H1 (cell line): ENCODE measurements at regions not wholly inside any gene's neighbourhood (a gene's known extent, or its start where the extent isn't known, plus 50 kb on each side); places are given as distances from the start of the nearest gene placed in this dataset.

Source experiments
- CTBP2 ChIP-seq: IDR thresholded peaks from 2 replicates; pipeline ENCODE4 v1.7.0; 2011; ENCODE audit warnings: borderline replicate concordance, mild to moderate bottlenecking, moderate library complexity, mixed read lengths, low read length; ENCODE audit not compliant: insufficient read depth, insufficient read length
- RXRA ChIP-seq: IDR thresholded peaks from 2 replicates; pipeline ENCODE4 v1.6.1; 2011; ENCODE audit warnings: low read depth, mild to moderate bottlenecking, low read length, moderate library complexity; ENCODE audit not compliant: insufficient read depth
- SIRT6 ChIP-seq: IDR thresholded peaks from one replicate; pipeline ENCODE4 v1.7.1; 2012; ENCODE audit warnings: low read length, inconsistent platforms
- SRF ChIP-seq: IDR thresholded peaks from 2 replicates; pipeline ENCODE4 v1.6.1; 2011; ENCODE audit warnings: mild to moderate bottlenecking, low read depth, low read length, moderate library complexity
- TBP ChIP-seq: IDR thresholded peaks from 2 replicates; pipeline ENCODE4 v1.6.1; 2011; ENCODE audit warnings: low read depth, low read length, improper control_type of control experiment
- TEAD4 ChIP-seq: IDR thresholded peaks from 2 replicates; pipeline ENCODE4 v1.6.1; 2012; ENCODE audit warnings: low read depth, low read length, inconsistent platforms, mixed read lengths
- TF ChIP-seq, protein P1 (sequence below): fragments of 300-600 bp; sonication (generic); IDR thresholded peaks from 2 replicates; pipeline ENCODE4 v1.7.1; 2012; ENCODE audit warnings: low read length, moderate library complexity, mild to moderate bottlenecking, inconsistent platforms; ENCODE audit not compliant: insufficient replicate concordance
- TF ChIP-seq, protein P2 (sequence below), 3 experiments: IDR thresholded peaks; 1 replicate in 2 of 3; 2 replicates in 1 of 3; pipeline versions ENCODE4 v1.5.1 to v1.6.1; 2011; ENCODE audit warnings: low read length in 3 of 3, mild to moderate bottlenecking in 3 of 3, inconsistent platforms in 2 of 3, low read depth in 1 of 3, moderate library complexity in 1 of 3; ENCODE audit not compliant: insufficient read depth in 1 of 3; ENCODE audit errors: control extremely low read depth in 1 of 3
- TF ChIP-seq, protein P3 (sequence below): IDR thresholded peaks from 2 replicates; pipeline ENCODE4 v1.6.1; 2012; ENCODE audit warnings: inconsistent platforms

DNA sequence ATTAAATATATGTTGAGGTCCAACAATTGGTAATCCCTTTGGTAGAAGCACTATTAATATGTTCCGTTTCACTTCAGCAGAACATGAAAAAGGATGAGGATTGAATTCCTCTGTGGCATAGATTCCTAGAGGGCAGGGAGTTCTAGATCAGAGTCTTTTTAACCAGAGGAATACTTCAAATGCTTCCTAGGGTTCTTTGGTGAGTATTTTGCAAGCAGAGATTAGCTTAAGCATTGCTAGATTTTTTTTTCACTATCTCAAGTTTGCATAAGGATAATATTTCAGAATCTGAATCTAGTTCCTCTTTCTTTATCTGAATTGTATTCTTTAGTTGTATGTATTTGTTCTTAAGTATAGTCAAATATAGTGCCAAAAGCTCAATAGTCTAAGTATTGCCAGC, 116.6 kb upstream of the ADAMTSL1 start (continued):
- TF ChIP-seq, protein P1, sequence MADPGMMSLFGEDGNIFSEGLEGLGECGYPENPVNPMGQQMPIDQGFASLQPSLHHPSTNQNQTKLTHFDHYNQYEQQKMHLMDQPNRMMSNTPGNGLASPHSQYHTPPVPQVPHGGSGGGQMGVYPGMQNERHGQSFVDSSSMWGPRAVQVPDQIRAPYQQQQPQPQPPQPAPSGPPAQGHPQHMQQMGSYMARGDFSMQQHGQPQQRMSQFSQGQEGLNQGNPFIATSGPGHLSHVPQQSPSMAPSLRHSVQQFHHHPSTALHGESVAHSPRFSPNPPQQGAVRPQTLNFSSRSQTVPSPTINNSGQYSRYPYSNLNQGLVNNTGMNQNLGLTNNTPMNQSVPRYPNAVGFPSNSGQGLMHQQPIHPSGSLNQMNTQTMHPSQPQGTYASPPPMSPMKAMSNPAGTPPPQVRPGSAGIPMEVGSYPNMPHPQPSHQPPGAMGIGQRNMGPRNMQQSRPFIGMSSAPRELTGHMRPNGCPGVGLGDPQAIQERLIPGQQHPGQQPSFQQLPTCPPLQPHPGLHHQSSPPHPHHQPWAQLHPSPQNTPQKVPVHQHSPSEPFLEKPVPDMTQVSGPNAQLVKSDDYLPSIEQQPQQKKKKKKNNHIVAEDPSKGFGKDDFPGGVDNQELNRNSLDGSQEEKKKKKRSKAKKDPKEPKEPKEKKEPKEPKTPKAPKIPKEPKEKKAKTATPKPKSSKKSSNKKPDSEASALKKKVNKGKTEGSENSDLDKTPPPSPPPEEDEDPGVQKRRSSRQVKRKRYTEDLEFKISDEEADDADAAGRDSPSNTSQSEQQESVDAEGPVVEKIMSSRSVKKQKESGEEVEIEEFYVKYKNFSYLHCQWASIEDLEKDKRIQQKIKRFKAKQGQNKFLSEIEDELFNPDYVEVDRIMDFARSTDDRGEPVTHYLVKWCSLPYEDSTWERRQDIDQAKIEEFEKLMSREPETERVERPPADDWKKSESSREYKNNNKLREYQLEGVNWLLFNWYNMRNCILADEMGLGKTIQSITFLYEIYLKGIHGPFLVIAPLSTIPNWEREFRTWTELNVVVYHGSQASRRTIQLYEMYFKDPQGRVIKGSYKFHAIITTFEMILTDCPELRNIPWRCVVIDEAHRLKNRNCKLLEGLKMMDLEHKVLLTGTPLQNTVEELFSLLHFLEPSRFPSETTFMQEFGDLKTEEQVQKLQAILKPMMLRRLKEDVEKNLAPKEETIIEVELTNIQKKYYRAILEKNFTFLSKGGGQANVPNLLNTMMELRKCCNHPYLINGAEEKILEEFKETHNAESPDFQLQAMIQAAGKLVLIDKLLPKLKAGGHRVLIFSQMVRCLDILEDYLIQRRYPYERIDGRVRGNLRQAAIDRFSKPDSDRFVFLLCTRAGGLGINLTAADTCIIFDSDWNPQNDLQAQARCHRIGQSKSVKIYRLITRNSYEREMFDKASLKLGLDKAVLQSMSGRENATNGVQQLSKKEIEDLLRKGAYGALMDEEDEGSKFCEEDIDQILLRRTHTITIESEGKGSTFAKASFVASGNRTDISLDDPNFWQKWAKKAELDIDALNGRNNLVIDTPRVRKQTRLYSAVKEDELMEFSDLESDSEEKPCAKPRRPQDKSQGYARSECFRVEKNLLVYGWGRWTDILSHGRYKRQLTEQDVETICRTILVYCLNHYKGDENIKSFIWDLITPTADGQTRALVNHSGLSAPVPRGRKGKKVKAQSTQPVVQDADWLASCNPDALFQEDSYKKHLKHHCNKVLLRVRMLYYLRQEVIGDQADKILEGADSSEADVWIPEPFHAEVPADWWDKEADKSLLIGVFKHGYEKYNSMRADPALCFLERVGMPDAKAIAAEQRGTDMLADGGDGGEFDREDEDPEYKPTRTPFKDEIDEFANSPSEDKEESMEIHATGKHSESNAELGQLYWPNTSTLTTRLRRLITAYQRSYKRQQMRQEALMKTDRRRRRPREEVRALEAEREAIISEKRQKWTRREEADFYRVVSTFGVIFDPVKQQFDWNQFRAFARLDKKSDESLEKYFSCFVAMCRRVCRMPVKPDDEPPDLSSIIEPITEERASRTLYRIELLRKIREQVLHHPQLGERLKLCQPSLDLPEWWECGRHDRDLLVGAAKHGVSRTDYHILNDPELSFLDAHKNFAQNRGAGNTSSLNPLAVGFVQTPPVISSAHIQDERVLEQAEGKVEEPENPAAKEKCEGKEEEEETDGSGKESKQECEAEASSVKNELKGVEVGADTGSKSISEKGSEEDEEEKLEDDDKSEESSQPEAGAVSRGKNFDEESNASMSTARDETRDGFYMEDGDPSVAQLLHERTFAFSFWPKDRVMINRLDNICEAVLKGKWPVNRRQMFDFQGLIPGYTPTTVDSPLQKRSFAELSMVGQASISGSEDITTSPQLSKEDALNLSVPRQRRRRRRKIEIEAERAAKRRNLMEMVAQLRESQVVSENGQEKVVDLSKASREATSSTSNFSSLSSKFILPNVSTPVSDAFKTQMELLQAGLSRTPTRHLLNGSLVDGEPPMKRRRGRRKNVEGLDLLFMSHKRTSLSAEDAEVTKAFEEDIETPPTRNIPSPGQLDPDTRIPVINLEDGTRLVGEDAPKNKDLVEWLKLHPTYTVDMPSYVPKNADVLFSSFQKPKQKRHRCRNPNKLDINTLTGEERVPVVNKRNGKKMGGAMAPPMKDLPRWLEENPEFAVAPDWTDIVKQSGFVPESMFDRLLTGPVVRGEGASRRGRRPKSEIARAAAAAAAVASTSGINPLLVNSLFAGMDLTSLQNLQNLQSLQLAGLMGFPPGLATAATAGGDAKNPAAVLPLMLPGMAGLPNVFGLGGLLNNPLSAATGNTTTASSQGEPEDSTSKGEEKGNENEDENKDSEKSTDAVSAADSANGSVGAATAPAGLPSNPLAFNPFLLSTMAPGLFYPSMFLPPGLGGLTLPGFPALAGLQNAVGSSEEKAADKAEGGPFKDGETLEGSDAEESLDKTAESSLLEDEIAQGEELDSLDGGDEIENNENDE, result no peak
- no peak for TF ChIP-seq CTBP2
- TF ChIP-seq SRF, result no peak
- no peak for TF ChIP-seq SIRT6
- TF ChIP-seq RXRA, result no peak
- TF ChIP-seq, protein P2, sequence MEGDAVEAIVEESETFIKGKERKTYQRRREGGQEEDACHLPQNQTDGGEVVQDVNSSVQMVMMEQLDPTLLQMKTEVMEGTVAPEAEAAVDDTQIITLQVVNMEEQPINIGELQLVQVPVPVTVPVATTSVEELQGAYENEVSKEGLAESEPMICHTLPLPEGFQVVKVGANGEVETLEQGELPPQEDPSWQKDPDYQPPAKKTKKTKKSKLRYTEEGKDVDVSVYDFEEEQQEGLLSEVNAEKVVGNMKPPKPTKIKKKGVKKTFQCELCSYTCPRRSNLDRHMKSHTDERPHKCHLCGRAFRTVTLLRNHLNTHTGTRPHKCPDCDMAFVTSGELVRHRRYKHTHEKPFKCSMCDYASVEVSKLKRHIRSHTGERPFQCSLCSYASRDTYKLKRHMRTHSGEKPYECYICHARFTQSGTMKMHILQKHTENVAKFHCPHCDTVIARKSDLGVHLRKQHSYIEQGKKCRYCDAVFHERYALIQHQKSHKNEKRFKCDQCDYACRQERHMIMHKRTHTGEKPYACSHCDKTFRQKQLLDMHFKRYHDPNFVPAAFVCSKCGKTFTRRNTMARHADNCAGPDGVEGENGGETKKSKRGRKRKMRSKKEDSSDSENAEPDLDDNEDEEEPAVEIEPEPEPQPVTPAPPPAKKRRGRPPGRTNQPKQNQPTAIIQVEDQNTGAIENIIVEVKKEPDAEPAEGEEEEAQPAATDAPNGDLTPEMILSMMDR (IDR thresholded peaks at IDR 0.05; ENCODE audit: control extremely low read depth in 1 of 3, insufficient read depth in 1 of 3, low read depth in 1 of 3, low read length in 3 of 3), result no peak
- TF ChIP-seq TEAD4, result no peak
- TF ChIP-seq, protein P3, sequence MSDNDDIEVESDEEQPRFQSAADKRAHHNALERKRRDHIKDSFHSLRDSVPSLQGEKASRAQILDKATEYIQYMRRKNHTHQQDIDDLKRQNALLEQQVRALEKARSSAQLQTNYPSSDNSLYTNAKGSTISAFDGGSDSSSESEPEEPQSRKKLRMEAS, result no peak
- no peak for TF ChIP-seq TBP
